IMR-90 (cell line): ENCODE measurements at regions not wholly inside any gene's neighbourhood (a gene's known extent, or its start where the extent isn't known, plus 50 kb on each side); places are given as distances from the start of the nearest gene placed in this dataset.

Source experiments
- ATAC-seq: fragments of 200-7000 bp; cut with Tn5 transposase; 2 replicates; pipeline ENCODE4 v1.9.1; 2020; ENCODE audit warnings: low read depth, mild to moderate bottlenecking, moderate library complexity
- BruUV-seq: library from RNA; stranded (reverse); fragments of 400-500 nt; replicated peaks from 2 replicates; lab custom pipeline; 2021; lab: Mats Ljungman, UMichigan
- CTCF ChIA-PET: fragments of 300-600 bp; formaldehyde crosslinking; extraction: SDS; loops from one replicate; lab custom pipeline; 2021; ENCODE audit warnings: antibody characterized with exemption; lab: Yijun Ruan, JAX
- POLR2A ChIA-PET: fragments of 300-600 bp; sonication (Branson Sonifier 250); formaldehyde crosslinking; loops from one replicate; lab custom pipeline; 2022; ENCODE audit warnings: antibody characterized with exemption; ENCODE audit not compliant: unreplicated experiment; lab: Charles Lee
- DNase-seq: peaks from one replicate; pipeline ENCODE4 v3.0.0; 2013
- H2AFZ ChIP-seq: replicated peaks from 2 replicates; pipeline ENCODE3; 2013; ENCODE audit warnings: low read length, mild to moderate bottlenecking; ENCODE audit not compliant: poor library complexity
- H2AK5ac ChIP-seq: 2 replicates; pipeline ENCODE4 v1.6.1; 2013; ENCODE audit warnings: low read depth, low read length, inconsistent platforms
- H2AK9ac ChIP-seq: replicated peaks from 2 replicates; pipeline ENCODE3; 2013; ENCODE audit warnings: mild to moderate bottlenecking, low read depth, low read length, moderate library complexity; ENCODE audit not compliant: poor library complexity
- H2BK120ac ChIP-seq: 2 replicates; pipeline ENCODE4 v1.6.1; 2013; ENCODE audit warnings: low read depth, low read length, inconsistent platforms
- H2BK15ac ChIP-seq: 3 replicates; pipeline ENCODE4 v1.6.1; 2013; ENCODE audit warnings: low read depth, low read length, inconsistent platforms
- H2BK20ac ChIP-seq: 2 replicates; pipeline ENCODE4 v1.6.1; 2013; ENCODE audit warnings: low read depth, mild to moderate bottlenecking, inconsistent platforms, low read length, moderate library complexity
- H2BK5ac ChIP-seq: 2 replicates; pipeline ENCODE4 v1.6.1; 2013; ENCODE audit warnings: mild to moderate bottlenecking, low read depth, low read length, inconsistent platforms; ENCODE audit not compliant: poor library complexity, severe bottlenecking
- H3K14ac ChIP-seq: replicated peaks from 2 replicates; pipeline ENCODE4 v1.6.1; 2013; ENCODE audit warnings: low read depth, low read length, inconsistent platforms
- H3K18ac ChIP-seq: 2 replicates; pipeline ENCODE4 v1.6.1; 2013; ENCODE audit warnings: low read depth, low read length, control low read depth
- H3K23ac ChIP-seq: 2 replicates; pipeline ENCODE4 v1.6.1; 2013; ENCODE audit warnings: low read depth, low read length, inconsistent platforms
- H3K27ac ChIP-seq: 2 replicates; pipeline ENCODE4 v1.5.1; 2013; ENCODE audit warnings: mild to moderate bottlenecking, control low read depth, low read length; ENCODE audit not compliant: insufficient read depth
- H3K27me3 ChIP-seq: 2 replicates; pipeline ENCODE4 v1.6.1; 2013; ENCODE audit warnings: low read length; ENCODE audit not compliant: control insufficient read depth, insufficient read depth
- H3K36me3 ChIP-seq: 2 replicates; pipeline ENCODE4 v1.6.1; 2013; ENCODE audit warnings: low read length, mixed read lengths; ENCODE audit not compliant: control insufficient read depth, insufficient read depth
- H3K4ac ChIP-seq: 2 replicates; pipeline ENCODE4 v1.6.1; 2013; ENCODE audit warnings: low read depth, low read length, inconsistent platforms
- H3K4me1 ChIP-seq: 2 replicates; pipeline ENCODE4 v1.6.1; 2013; ENCODE audit warnings: low read length, mixed read lengths; ENCODE audit not compliant: control insufficient read depth, insufficient read depth
- H3K4me2 ChIP-seq: 2 replicates; pipeline ENCODE4 v1.6.1; 2013; ENCODE audit warnings: low read depth, mild to moderate bottlenecking, control low read depth, low read length, moderate library complexity
- H3K4me3 ChIP-seq: 2 replicates; pipeline ENCODE4 v1.5.1; 2013; ENCODE audit warnings: low read depth, mild to moderate bottlenecking, control low read depth, low read length, moderate library complexity; ENCODE audit not compliant: insufficient read depth
- H3K56ac ChIP-seq: 2 replicates; pipeline ENCODE4 v1.6.1; 2013; ENCODE audit warnings: low read length, inconsistent platforms; ENCODE audit not compliant: insufficient read depth; ENCODE audit errors: extremely low read depth
- H3K79me1 ChIP-seq, 2 experiments: 2 replicates each; pipeline ENCODE4 v1.6.1; 2013; ENCODE audit warnings: low read length in 2 of 2, inconsistent platforms in 1 of 2, low read depth in 1 of 2
- H3K9ac ChIP-seq: 2 replicates; pipeline ENCODE4 v1.6.1; 2013; ENCODE audit warnings: low read depth, low read length, control low read depth
- H3K9me1 ChIP-seq: 2 replicates; pipeline ENCODE4 v1.6.1; 2013; ENCODE audit warnings: low read length, inconsistent platforms; ENCODE audit not compliant: insufficient read depth
- H3K9me3 ChIP-seq: 2 replicates; pipeline ENCODE4 v1.6.1; 2013; ENCODE audit warnings: low read length; ENCODE audit not compliant: control insufficient read depth, insufficient read depth
- H4K20me1 ChIP-seq: 2 replicates; pipeline ENCODE4 v1.6.1; 2013; ENCODE audit warnings: low read length, inconsistent platforms; ENCODE audit not compliant: insufficient read depth
- H4K5ac ChIP-seq: 2 replicates; pipeline ENCODE4 v1.6.1; 2013; ENCODE audit warnings: mild to moderate bottlenecking, low read depth, low read length, control low read depth
- H4K8ac ChIP-seq, 2 experiments: 2 replicates each; pipeline ENCODE4 v1.6.1; 2013; ENCODE audit warnings: low read depth in 2 of 2, low read length in 2 of 2, control low read depth in 1 of 2, inconsistent platforms in 1 of 2
- H4K91ac ChIP-seq: 2 replicates; pipeline ENCODE4 v1.6.1; 2013; ENCODE audit warnings: low read depth, low read length, inconsistent platforms; ENCODE audit not compliant: insufficient read depth
- BHLHE40 ChIP-seq: fragments of 150-350 bp; IDR thresholded peaks from 2 replicates; pipeline ENCODE4 v1.6.1; 2016; ENCODE audit warnings: mild to moderate bottlenecking, low read depth, low read length
- CHD1 ChIP-seq: IDR thresholded peaks from 2 replicates; pipeline ENCODE4 v1.6.1; 2012; ENCODE audit warnings: low read depth, low read length, improper control_type of control experiment
- ELK1 ChIP-seq: fragments of 150-350 bp; IDR thresholded peaks from 2 replicates; pipeline ENCODE4 v1.6.1; 2016; ENCODE audit warnings: low read depth, mild to moderate bottlenecking, low read length, moderate library complexity, borderline replicate concordance
- FOS ChIP-seq: fragments of 150-350 bp; IDR thresholded peaks from 2 replicates; pipeline ENCODE4 v1.6.1; 2016; ENCODE audit warnings: low read depth, low read length
- MAFK ChIP-seq: IDR thresholded peaks from 2 replicates; pipeline ENCODE4 v1.6.1; 2012; ENCODE audit warnings: low read depth, low read length, improper control_type of control experiment
- MAZ ChIP-seq: IDR thresholded peaks from 2 replicates; pipeline ENCODE4 v1.6.1; 2012; ENCODE audit warnings: low read depth, mild to moderate bottlenecking, low read length, improper control_type of control experiment, moderate library complexity, borderline replicate concordance
- NFE2L2 ChIP-seq: fragments of 150-350 bp; IDR thresholded peaks from 2 replicates; pipeline ENCODE4 v1.6.1; 2016; ENCODE audit warnings: low read depth, mild to moderate bottlenecking, low read length
- POLR2A ChIP-seq: IDR thresholded peaks from 2 replicates; pipeline ENCODE4 v1.6.1; 2012; ENCODE audit warnings: mild to moderate bottlenecking, low read depth, low read length
- RAD21 ChIP-seq: IDR thresholded peaks from 2 replicates; pipeline ENCODE4 v1.6.1; 2012; ENCODE audit warnings: low read length, improper control_type of control experiment
- RCOR1 ChIP-seq: IDR thresholded peaks from 2 replicates; pipeline ENCODE4 v1.6.1; 2012; ENCODE audit warnings: mild to moderate bottlenecking, low read length, improper control_type of control experiment; ENCODE audit not compliant: insufficient replicate concordance
- RFX5 ChIP-seq: IDR thresholded peaks from 2 replicates; pipeline ENCODE4 v1.8.0; 2012; ENCODE audit warnings: low read depth, mild to moderate bottlenecking, low read length, moderate library complexity
- WGBS, 2 experiments: methylation state at CpG; one replicate each; pipeline versions ENCODE4 v1.1.5 to v1.1.7; 2013; ENCODE audit warnings: missing lambda C conversion rate in 2 of 2; ENCODE audit not compliant: insufficient read length in 1 of 2; ENCODE audit errors: extremely low coverage in 2 of 2; 5-methylcytosine and 5-hydroxymethylcytosine counted together
- dilution Hi-C: fragments of 300-500 bp; cut with HindIII; formaldehyde crosslinking; loops from one replicate; pipeline ENCODE4 v1.14.3; 2018; ENCODE audit warnings: low sequenced_read_pairs; ENCODE audit not compliant: unreplicated experiment
- in situ Hi-C: fragments of 300-500 bp; cut with MboI; formaldehyde crosslinking; loops from 3 replicates; pipeline ENCODE4 v1.14.3; 2019; ENCODE audit warnings: low sequenced_read_pairs, inconsistent platforms, mixed read lengths
- intact Hi-C: fragments of 100-400 bp; cut with micrococcal nuclease; formaldehyde crosslinking; loops from 2 replicates; pipeline ENCODE4 v1.10.0; 2022
- TF ChIP-seq, protein P1 (sequence below): fragments of 150-350 bp; IDR thresholded peaks from 2 replicates; pipeline ENCODE4 v1.6.1; 2017; ENCODE audit warnings: mild to moderate bottlenecking, antibody characterized with exemption, low read length, low read depth
- TF ChIP-seq, protein P2 (sequence below): conservative IDR thresholded peaks from 2 replicates; pipeline ENCODE4 v1.5.1; 2012; ENCODE audit warnings: mild to moderate bottlenecking, low read depth, low read length, improper control_type of control experiment

DNA sequence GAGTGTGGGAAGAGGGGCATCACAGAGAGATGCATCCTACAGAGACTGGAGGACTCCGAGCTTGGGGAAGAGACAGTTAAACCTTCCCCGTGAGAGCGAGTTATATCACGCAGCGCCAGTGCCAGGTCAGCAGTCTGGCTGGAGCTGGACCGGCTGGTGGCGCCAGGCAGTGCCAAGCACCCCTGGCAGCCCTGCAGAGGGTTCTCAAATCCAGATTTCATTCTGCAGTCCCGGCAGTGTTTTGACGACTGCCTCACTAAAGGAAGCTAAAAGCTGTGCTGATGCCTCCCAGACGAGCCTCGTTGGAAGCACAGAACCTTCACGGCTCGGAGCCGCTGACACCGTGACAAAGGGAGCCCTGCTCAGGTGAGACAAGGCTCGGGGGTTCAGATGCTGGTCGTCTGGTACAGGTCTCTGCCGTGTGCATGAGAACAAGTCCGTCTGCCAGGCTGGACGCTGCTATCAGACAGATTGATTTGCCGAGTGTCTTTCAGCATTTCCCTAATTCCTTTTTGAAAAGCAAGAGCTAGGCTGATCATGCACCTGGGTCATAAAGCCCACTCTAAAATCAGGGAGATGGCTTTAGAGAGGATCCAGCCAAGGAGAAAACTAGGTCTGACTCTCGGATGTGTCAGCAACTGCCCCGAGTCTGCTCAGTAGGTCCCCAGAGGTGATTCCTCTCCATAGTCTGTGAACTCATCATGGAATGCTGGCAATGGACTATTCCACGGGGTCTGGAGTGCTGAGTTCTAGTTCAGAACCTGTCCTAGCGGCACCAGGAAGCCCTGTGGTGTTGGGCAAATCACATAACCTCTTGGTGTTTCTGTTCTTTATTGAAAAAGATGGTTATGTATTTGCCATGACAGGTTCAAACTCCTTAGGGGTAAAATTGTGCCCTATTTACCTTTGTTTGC, 240.6 kb downstream of the SOX11 start (continued):
- TF ChIP-seq FOS: no peak

DNA sequence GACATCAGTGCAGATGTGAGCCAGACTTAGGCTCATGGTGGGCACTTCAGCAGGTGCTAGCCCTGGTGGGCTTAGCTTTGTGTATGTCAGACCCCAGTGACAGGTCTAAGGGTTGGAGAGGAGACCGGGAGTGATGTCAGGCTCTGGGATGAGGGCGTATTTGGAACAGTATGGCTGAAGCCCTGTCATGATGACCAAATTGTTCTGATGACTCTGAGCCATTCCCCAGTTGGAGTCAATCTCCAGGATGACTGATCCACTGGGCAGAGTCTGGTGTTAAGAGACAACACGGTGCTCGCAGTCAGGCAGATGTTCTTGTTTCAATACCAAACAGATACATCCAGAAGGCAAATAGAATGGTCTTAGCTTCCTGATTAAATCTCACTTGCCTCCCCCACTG, 241.5 kb downstream of the SOX11 start:
- ChIA-PET CTCF (no interaction called here), POLR2A (no interaction called here)
- Histone ChIP-seq H3K23ac (no peak overlapping the region), H4K5ac (no peak overlapping the region), H3K9me3 (peaks cover 5% of the 10 kb centered on the region), H3K18ac (no peak overlapping the region), H2AK5ac (no peak overlapping the region), H2BK120ac (no peak overlapping the region), H3K79me1 (no peaks in the 10 kb centered on the region), H4K20me1 (no peaks in the 10 kb centered on the region), H3K56ac (no peak overlapping the region), H3K9me1 (no peaks in the 10 kb centered on the region), H3K4ac (no peak overlapping the region), H2AFZ (no peak overlapping the region), H4K91ac (no peak overlapping the region), H2AK9ac (no peak overlapping the region), H3K27me3 (no peaks in the 10 kb centered on the region; the same call in 1 of the 2 replicates), H3K4me3 (no peak overlapping the region), H3K9ac (no peak overlapping the region), H3K27ac (no peak overlapping the region), H2BK20ac (no peak overlapping the region), H3K4me2 (no peak overlapping the region), H2BK5ac (no peak overlapping the region), H4K8ac (no peak overlapping the region), H3K4me1 (no peaks in the 10 kb centered on the region), H3K14ac (no peak overlapping the region), H2BK15ac (no peak overlapping the region), H3K36me3 (no peaks in the 10 kb centered on the region)
- TF ChIP-seq RFX5 (no peak), RCOR1 (no peak), MAZ (no peak), NFE2L2 (no peak), MAFK (no peak), POLR2A (no peak), FOS (no peak), ELK1 (no peak), BHLHE40 (no peak), CHD1 (no peak), RAD21 (no peak)
- TF ChIP-seq, protein P1, sequence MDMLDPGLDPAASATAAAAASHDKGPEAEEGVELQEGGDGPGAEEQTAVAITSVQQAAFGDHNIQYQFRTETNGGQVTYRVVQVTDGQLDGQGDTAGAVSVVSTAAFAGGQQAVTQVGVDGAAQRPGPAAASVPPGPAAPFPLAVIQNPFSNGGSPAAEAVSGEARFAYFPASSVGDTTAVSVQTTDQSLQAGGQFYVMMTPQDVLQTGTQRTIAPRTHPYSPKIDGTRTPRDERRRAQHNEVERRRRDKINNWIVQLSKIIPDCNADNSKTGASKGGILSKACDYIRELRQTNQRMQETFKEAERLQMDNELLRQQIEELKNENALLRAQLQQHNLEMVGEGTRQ: no peak
- TF ChIP-seq, protein P2, sequence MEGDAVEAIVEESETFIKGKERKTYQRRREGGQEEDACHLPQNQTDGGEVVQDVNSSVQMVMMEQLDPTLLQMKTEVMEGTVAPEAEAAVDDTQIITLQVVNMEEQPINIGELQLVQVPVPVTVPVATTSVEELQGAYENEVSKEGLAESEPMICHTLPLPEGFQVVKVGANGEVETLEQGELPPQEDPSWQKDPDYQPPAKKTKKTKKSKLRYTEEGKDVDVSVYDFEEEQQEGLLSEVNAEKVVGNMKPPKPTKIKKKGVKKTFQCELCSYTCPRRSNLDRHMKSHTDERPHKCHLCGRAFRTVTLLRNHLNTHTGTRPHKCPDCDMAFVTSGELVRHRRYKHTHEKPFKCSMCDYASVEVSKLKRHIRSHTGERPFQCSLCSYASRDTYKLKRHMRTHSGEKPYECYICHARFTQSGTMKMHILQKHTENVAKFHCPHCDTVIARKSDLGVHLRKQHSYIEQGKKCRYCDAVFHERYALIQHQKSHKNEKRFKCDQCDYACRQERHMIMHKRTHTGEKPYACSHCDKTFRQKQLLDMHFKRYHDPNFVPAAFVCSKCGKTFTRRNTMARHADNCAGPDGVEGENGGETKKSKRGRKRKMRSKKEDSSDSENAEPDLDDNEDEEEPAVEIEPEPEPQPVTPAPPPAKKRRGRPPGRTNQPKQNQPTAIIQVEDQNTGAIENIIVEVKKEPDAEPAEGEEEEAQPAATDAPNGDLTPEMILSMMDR: no peak
- ATAC-seq: no peak
- intact Hi-C loops: no loop called here
- DNase-seq: no peak
- dilution Hi-C loops: no loop called here
- 40% methylated on average over 1 of the region's 4 CpGs; no CpG with 5 or more reads in 1 of the 2 experiments for WGBS, 2 experiments
- no TSS peak for BruUV-seq
- in situ Hi-C loops: no loop called here
